GM12892 (cell line): ENCODE measurements at regions not wholly inside any gene's neighbourhood (a gene's known extent, or its start where the extent isn't known, plus 50 kb on each side); places are given as distances from the start of the nearest gene placed in this dataset.

Experiments
- POLR2A ChIP-seq: IDR thresholded peaks from 2 replicates; pipeline ENCODE4 v1.6.1; 2011; ENCODE audit warnings: low read depth, low read length, control low read depth
- POLR2AphosphoS5 ChIP-seq: IDR thresholded peaks from 2 replicates; pipeline ENCODE4 v1.6.1; 2011; ENCODE audit warnings: low read depth, low read length, control low read depth

- no peak for TF ChIP-seq POLR2A
- no peak for TF ChIP-seq POLR2AphosphoS5
These were observed 69.4 kb upstream of the HECTD2 start for GRCh38 chr10:91340613-91341362.
